ENCODE measurements at regions not wholly inside any gene's neighbourhood (a gene's known extent, or its start where the extent isn't known, plus 50 kb on each side); places are given as distances from the start of the nearest gene placed in this dataset.

DNA sequence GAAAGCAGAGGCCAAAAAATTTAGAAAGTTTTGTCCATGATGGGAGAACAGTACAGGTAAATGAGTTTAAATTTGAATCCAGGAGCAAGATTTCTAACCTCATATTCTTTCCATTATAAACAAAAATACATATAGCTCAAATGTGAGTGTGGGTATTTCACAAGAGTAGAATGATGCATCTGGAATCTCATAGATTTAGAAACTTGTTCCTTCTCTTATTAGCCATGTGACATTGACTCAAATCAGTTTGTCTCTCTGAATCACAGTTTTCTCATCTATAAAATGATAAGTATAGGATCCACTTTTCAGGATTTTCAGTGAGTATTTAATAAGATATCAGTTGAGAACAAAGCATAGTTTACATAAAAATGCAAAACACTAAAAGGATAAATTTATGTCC is 436.3 kb upstream of the PAPPA start:
- Histone ChIP-seq H3K36me3 (no peaks in the 10 kb centered on the region), H3K27me3 (no peaks in the 10 kb centered on the region), H3K4me3 (no peak overlapping the region), H3K4me1 (no peaks in the 10 kb centered on the region), H3K27ac (no peak overlapping the region), H3K9me3 (no peaks in the 10 kb centered on the region)
- TF ChIP-seq POLR2AphosphoS5 (IDR thresholded peaks at IDR 0.05) (no peak), EP300 (IDR thresholded peaks at IDR 0.05) (no peak), CTCF (IDR thresholded peaks at IDR 0.05) (no peak), POLR2A (IDR thresholded peaks at IDR 0.05) (no peak)
- no peak for ATAC-seq

- Histone ChIP-seq H3K4me1 (no peaks in the 10 kb centered on the region), H3K4me3 (no peak overlapping the region), H3K27me3 (no peaks in the 10 kb centered on the region), H3K27ac (no peak overlapping the region), H3K36me3 (no peaks in the 10 kb centered on the region), H3K9me3 (no peaks in the 10 kb centered on the region)
- 80 to 100% methylated on average over 1 of the region's 1 CpG for WGBS, 2 donors (ENCODE audit: low coverage in 1 of 2)
- ATAC-seq = no peak
- TF ChIP-seq CTCF (IDR thresholded peaks at IDR 0.05) (no peak), EP300 (IDR thresholded peaks at IDR 0.05) (no peak), POLR2A (IDR thresholded peaks at IDR 0.05) (no peak), POLR2AphosphoS5 (IDR thresholded peaks at IDR 0.05) (no peak)
These were observed 435.8 kb upstream of the PAPPA start for GRCh38 chr9:115717711-115718173.

GRCh38 chr9:115730396-115730795 is 423.2 kb upstream of the PAPPA start:
- H3K36me3 ChIP-seq = no peaks in the 10 kb centered on the region

GRCh38 chr9:115730845-115731244 is 422.7 kb upstream of the PAPPA start:
- no peak overlapping the region for H3K4me3 ChIP-seq
- no peaks in the 10 kb centered on the region for H3K27me3 ChIP-seq
- H3K36me3 ChIP-seq = no peaks in the 10 kb centered on the region
- no peak for ATAC-seq
- whole genome bisulfite sequencing, 2 donors (ENCODE audit: low coverage in 1 of 2) = 71 to 83% methylated on average over 1 of the region's 1 CpG
- H3K27ac ChIP-seq = no peak overlapping the region
- H3K9me3 ChIP-seq = peaks cover 0 to 19% (median 0%) of the 10 kb centered on the region in 3 donors
- no peaks in the 10 kb centered on the region for H3K4me1 ChIP-seq
- TF ChIP-seq POLR2AphosphoS5 (IDR thresholded peaks at IDR 0.05) = no peak
- TF ChIP-seq CTCF (IDR thresholded peaks at IDR 0.05) = no peak
- no peak for TF ChIP-seq EP300 (IDR thresholded peaks at IDR 0.05)
- no peak for TF ChIP-seq POLR2A (IDR thresholded peaks at IDR 0.05)

More at GRCh38 chr9:115730396-115730795, 423.2 kb upstream of the PAPPA start:
- H3K4me1 ChIP-seq = no peaks in the 10 kb centered on the region
- TF ChIP-seq POLR2A (IDR thresholded peaks at IDR 0.05) (no peak), POLR2AphosphoS5 (IDR thresholded peaks at IDR 0.05) (no peak), CTCF (IDR thresholded peaks at IDR 0.05) (no peak), EP300 (IDR thresholded peaks at IDR 0.05) (no peak)
- H3K4me3 ChIP-seq = no peak overlapping the region
- 81 to 86% methylated on average over 4 of the region's 4 CpGs for WGBS, 2 donors (ENCODE audit: low coverage in 1 of 2)
- H3K27me3 ChIP-seq = no peaks in the 10 kb centered on the region
- H3K27ac ChIP-seq = no peak overlapping the region
- no peak for ATAC-seq
- peaks cover 0 to 23% (median 0%) of the 10 kb centered on the region in 3 donors for H3K9me3 ChIP-seq

DNA sequence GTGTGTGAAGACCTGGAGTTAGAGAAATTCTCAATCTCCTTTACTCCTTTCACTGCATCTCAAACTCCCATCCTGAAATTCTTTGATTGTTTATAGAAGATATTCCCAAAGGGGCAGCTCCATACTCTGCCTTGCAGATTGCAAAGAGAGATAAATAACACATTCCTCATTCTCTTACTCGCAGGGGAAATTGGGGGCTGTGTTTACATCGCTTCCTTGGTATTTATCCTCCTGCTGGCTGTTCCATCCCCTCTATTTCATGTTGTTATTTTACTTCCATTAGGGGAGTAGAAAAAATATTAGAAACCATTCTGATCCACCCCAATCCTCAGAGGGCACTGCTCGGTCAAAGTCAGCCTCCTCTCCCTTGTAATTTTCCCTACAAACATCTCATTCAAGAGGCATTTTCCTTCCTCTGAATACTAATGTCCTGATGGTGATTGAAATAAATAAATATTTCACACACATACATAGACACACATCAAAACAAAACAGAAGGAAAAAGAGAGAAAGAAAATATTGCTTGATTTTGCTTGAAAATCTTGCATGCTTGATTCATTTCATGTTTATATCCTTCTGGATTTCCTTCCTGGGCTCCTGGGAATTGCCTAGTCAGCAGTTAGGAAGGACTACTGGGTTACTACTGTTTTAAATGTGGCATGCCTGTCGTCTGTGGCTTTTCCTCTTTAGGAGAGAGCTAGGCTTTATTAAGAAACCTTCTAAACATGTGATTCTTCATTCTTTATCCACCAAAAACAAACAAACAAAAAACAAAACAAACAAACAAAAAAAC is 420.1 kb upstream of the PAPPA start:
- no peaks in the 10 kb centered on the region for H3K4me1 ChIP-seq
- 34 to 43% methylated on average over 4 of the region's 4 CpGs for WGBS, 2 donors (ENCODE audit: low coverage in 1 of 2)
- TF ChIP-seq POLR2AphosphoS5 (IDR thresholded peaks at IDR 0.05) (no peak), POLR2A (IDR thresholded peaks at IDR 0.05) (no peak), EP300 (IDR thresholded peaks at IDR 0.05) (no peak), CTCF (IDR thresholded peaks at IDR 0.05) (no peak)

More for the DNA sequence above, 420.1 kb upstream of the PAPPA start:
- peaks cover 0 to 12% (median 0%) of the 10 kb centered on the region in 3 donors for H3K9me3 ChIP-seq
- no peak overlapping the region for H3K4me3 ChIP-seq
- no peak for ATAC-seq
- no peaks in the 10 kb centered on the region for H3K27me3 ChIP-seq
- no peaks in the 10 kb centered on the region for H3K36me3 ChIP-seq
- no peak overlapping the region for H3K27ac ChIP-seq
